Hindlimb muscle (tissue), 1 donor: ENCODE measurements at regions not wholly inside any gene's neighbourhood (a gene's known extent, or its start where the extent isn't known, plus 50 kb on each side); places are given as distances from the start of the nearest gene placed in this dataset.
"Not testable (repeated sequence)": the region's sequence is repeated elsewhere in the genome, so short reads cannot be mapped to it uniquely, and the experiment has no call there.

Source experiments
- DNase-seq: peaks from one replicate; pipeline ENCODE4 v3.0.0-alpha.2; 2013

GRCh38 chr7:46123756-46124343 lies 202.8 kb upstream of the IGFBP3 start:
- no peak for DNase-seq

- no peak for DNase-seq
These were observed 194.3 kb upstream of the IGFBP3 start for GRCh38 chr7:46115410-46115809.

- no peak for DNase-seq
These were observed 188.4 kb upstream of the IGFBP3 start for GRCh38 chr7:46109437-46109836.

- no peak for DNase-seq
These were observed 187.2 kb upstream of the IGFBP3 start for GRCh38 chr7:46108272-46108671.

- DNase-seq: no peak
These were observed 186.6 kb upstream of the IGFBP3 start for GRCh38 chr7:46107610-46108217.

GRCh38 chr7:46100521-46100920 lies 179.4 kb upstream of the IGFBP3 start:
- no peak for DNase-seq

- DNase-seq: no peak
These were observed 178.0 kb upstream of the IGFBP3 start for GRCh38 chr7:46099076-46099475.

- no peak for DNase-seq
These were observed 170.0 kb upstream of the IGFBP3 start for GRCh38 chr7:46091071-46091470.

- DNase-seq: no peak
These were observed 168.2 kb upstream of the IGFBP3 start for GRCh38 chr7:46089281-46089680.

- DNase-seq: not testable (repeated sequence)
These were observed 167.4 kb upstream of the IGFBP3 start for GRCh38 chr7:46088486-46088885.

- no peak for DNase-seq
These were observed 159.6 kb upstream of the IGFBP3 start for GRCh38 chr7:46080595-46081159.

GRCh38 chr7:46079421-46079820 lies 158.3 kb upstream of the IGFBP3 start:
- no peak for DNase-seq

GRCh38 chr7:46076527-46076926 lies 155.5 kb upstream of the IGFBP3 start:
- DNase-seq: no peak

GRCh38 chr7:46072722-46073121 lies 151.7 kb upstream of the IGFBP3 start:
- no peak for DNase-seq

GRCh38 chr7:46071601-46072000 lies 150.5 kb upstream of the IGFBP3 start:
- no peak for DNase-seq

- DNase-seq: no peak
These were observed 150.0 kb upstream of the IGFBP3 start for GRCh38 chr7:46071076-46071475.

- DNase-seq: no peak
These were observed 147.1 kb upstream of the IGFBP3 start for GRCh38 chr7:46068159-46068558.

- peak; percentile 30 for DNase-seq
These were observed 138.4 kb upstream of the IGFBP3 start for GRCh38 chr7:46059308-46060020.

- DNase-seq: no peak
These were observed 137.2 kb upstream of the IGFBP3 start for GRCh38 chr7:46058086-46058823.

GRCh38 chr7:46054915-46055314 lies 133.8 kb upstream of the IGFBP3 start:
- DNase-seq: no peak

- peak; percentile 41 for DNase-seq
These were observed 133.2 kb upstream of the IGFBP3 start for GRCh38 chr7:46054272-46054671.

- peak; percentile 70 for DNase-seq
These were observed 126.5 kb upstream of the IGFBP3 start for GRCh38 chr7:46047581-46047980.

- not testable (repeated sequence) for DNase-seq
These were observed 122.3 kb upstream of the IGFBP3 start for GRCh38 chr7:46043338-46043737.
